ENCODE measurements at regions not wholly inside any gene's neighbourhood (a gene's known extent, or its start where the extent isn't known, plus 50 kb on each side); places are given as distances from the start of the nearest gene placed in this dataset.

DNA sequence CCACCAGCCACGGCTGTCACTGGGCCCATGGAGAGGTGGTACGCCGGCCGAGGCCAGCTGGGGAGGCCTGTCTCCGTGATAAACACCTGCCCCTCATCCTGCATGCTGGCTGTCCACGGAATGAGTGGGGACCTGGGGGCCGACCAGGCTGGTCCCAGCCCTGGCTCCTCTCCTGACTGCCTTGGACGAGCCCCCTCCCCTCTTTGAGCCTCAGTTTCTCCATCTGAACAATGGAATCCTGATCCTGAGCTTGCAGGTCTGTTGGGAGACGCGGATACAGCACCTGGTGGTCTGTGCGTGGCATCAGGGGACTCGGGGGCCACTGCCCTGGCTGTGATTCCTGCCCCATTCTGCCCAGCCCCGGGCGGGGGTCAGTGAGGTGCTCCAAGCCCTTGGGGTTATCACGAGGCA, 109.9 kb downstream of the MICALL2 start:
- H3K9me3 Mint-ChIP-seq, result no peaks in the 10 kb centered on the region
- no peaks in the 10 kb centered on the region for H3K4me1 Mint-ChIP-seq
- no peaks in the 10 kb centered on the region for H3K4me1 ChIP-seq (ENCODE audit: control insufficient read depth, insufficient read depth, low read length)
- no peak for DNase-seq
- H3K4me3 Mint-ChIP-seq, result no peak overlapping the region
- TF ChIP-seq, protein P1, sequence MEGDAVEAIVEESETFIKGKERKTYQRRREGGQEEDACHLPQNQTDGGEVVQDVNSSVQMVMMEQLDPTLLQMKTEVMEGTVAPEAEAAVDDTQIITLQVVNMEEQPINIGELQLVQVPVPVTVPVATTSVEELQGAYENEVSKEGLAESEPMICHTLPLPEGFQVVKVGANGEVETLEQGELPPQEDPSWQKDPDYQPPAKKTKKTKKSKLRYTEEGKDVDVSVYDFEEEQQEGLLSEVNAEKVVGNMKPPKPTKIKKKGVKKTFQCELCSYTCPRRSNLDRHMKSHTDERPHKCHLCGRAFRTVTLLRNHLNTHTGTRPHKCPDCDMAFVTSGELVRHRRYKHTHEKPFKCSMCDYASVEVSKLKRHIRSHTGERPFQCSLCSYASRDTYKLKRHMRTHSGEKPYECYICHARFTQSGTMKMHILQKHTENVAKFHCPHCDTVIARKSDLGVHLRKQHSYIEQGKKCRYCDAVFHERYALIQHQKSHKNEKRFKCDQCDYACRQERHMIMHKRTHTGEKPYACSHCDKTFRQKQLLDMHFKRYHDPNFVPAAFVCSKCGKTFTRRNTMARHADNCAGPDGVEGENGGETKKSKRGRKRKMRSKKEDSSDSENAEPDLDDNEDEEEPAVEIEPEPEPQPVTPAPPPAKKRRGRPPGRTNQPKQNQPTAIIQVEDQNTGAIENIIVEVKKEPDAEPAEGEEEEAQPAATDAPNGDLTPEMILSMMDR (conservative IDR thresholded peaks at IDR 0.05), result no peak
- no peak overlapping the region for H3K9ac ChIP-seq (ENCODE audit: extremely low read depth, low read length, poor library complexity, severe bottlenecking)
- no peaks in the 10 kb centered on the region for H3K9me3 ChIP-seq (ENCODE audit: control insufficient read depth, low read length)
- no peak overlapping the region for H3K4me3 ChIP-seq (ENCODE audit: low read length)
- H3K27me3 Mint-ChIP-seq (ENCODE audit: insufficient read depth), result no peaks in the 10 kb centered on the region
- H3K36me3 Mint-ChIP-seq (ENCODE audit: low read depth), result no peaks in the 10 kb centered on the region
- no peak overlapping the region for H3K27ac Mint-ChIP-seq
- H3K27ac ChIP-seq (ENCODE audit: low read depth, low read length), result no peak overlapping the region
- no peaks in the 10 kb centered on the region for H3K27me3 ChIP-seq (ENCODE audit: control insufficient read depth, insufficient read depth, low read length, poor library complexity, severe bottlenecking)
- 90 to 93% methylated on average over 10 to 15 of the region's 15 CpGs for WGBS, 2 experiments (ENCODE audit: insufficient coverage in 1 of 2, insufficient read length in 1 of 2)
- no peaks in the 10 kb centered on the region for H3K36me3 ChIP-seq (ENCODE audit: control insufficient read depth, insufficient read depth, low read length)

DNA sequence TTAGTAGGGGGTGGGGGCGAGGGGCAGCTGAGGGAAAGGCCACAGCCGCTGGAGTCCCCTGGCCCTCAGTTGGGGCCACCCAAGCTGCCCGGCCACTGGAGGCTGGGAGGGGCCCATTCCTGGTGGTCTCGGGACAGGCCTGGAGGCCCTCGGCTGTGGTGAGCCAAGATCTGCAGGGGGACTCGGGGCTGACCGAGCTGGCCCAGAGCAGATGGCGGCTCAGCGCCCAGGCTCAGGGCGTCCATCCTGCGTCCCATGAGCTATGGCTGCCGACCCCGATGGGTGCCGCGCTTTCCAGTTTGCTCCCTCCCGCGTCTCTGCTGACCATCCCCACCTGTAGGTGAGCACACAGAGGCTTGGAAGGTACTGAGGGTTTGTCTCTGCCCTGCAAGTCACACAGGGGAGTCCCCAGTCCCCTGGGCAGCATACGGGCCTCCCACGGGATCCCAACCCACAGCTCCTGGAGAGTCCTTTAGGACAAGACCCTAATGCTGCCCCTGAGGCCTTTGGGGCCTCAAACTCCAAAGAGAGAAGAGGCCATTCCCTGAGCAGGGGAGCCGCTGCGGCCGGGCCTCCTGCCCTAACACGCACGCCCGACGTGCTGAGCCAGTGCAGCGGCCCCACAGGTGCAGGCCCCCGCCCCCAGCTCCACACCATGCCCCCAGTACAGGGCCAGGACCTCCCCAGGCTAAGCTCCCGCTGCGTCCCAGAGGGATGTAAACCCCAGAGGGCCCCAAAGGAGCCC, 107.2 kb downstream of the MICALL2 start:
- Mint-ChIP-seq H3K36me3 (ENCODE audit: low read depth) (no peaks in the 10 kb centered on the region), H3K9me3 (no peaks in the 10 kb centered on the region), H3K4me3 (no peak overlapping the region), H3K4me1 (no peaks in the 10 kb centered on the region), H3K27me3 (ENCODE audit: insufficient read depth) (no peaks in the 10 kb centered on the region), H3K27ac (no peak overlapping the region)
- DNase-seq, result no peak
- TF ChIP-seq, protein P1 (conservative IDR thresholded peaks at IDR 0.05), result no peak
- H3K4me3 ChIP-seq (ENCODE audit: low read length), result no peak overlapping the region
- H3K9me3 ChIP-seq (ENCODE audit: control insufficient read depth, low read length), result no peaks in the 10 kb centered on the region
- no peaks in the 10 kb centered on the region for H3K36me3 ChIP-seq (ENCODE audit: control insufficient read depth, insufficient read depth, low read length)
- no peaks in the 10 kb centered on the region for H3K4me1 ChIP-seq (ENCODE audit: control insufficient read depth, insufficient read depth, low read length)
- no peak overlapping the region for H3K9ac ChIP-seq (ENCODE audit: extremely low read depth, low read length, poor library complexity, severe bottlenecking)
- H3K27me3 ChIP-seq (ENCODE audit: control insufficient read depth, insufficient read depth, low read length, poor library complexity, severe bottlenecking), result no peaks in the 10 kb centered on the region
- H3K27ac ChIP-seq (ENCODE audit: low read depth, low read length), result no peak overlapping the region
- WGBS, 2 experiments (ENCODE audit: insufficient coverage in 1 of 2, insufficient read length in 1 of 2), result 92% methylated on average over 17 to 30 of the region's 30 CpGs

DNA sequence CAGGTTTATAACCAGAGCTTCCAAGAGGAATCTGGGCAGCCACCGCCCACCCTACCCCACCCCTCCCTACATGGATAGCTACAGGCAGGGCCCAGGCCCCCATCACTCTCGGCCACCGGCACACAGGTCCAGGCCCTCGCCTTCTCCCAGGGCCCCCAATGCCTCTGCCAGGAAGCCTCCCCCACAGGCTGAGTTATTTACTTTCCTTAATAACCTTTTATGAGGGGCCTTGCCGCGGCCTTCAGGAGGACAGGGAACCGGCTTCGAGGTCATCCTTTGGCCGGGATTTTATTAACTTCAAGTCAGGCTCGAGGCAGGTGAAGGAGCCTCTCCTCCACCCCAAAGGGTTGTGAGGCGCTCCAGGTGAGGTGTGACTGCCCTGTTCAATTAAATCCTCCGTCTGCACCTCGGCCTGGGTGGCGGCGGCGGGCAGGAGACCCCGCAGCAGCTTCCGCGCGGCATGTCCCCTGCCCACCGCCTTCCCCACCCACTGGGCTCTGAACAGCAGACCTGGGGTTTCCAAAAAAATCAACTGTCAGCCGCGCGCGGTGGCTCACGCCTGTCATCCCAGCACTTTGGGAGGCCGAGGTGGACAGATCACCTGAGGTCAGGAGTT, 106.5 kb downstream of the MICALL2 start:
- H3K4me3 ChIP-seq (ENCODE audit: low read length), result no peak overlapping the region
- H3K4me3 Mint-ChIP-seq, result no peak overlapping the region
- no peaks in the 10 kb centered on the region for H3K4me1 ChIP-seq (ENCODE audit: control insufficient read depth, insufficient read depth, low read length)
- no peaks in the 10 kb centered on the region for H3K36me3 ChIP-seq (ENCODE audit: control insufficient read depth, insufficient read depth, low read length)
- no peaks in the 10 kb centered on the region for H3K9me3 Mint-ChIP-seq
- DNase-seq, result no peak
- no peaks in the 10 kb centered on the region for H3K9me3 ChIP-seq (ENCODE audit: control insufficient read depth, low read length)
- no peak overlapping the region for H3K27ac Mint-ChIP-seq
- H3K27me3 ChIP-seq (ENCODE audit: control insufficient read depth, insufficient read depth, low read length, poor library complexity, severe bottlenecking), result no peaks in the 10 kb centered on the region
- WGBS, 2 experiments (ENCODE audit: insufficient coverage in 1 of 2, insufficient read length in 1 of 2), result 95 to 98% methylated on average over 14 to 27 of the region's 27 CpGs
- no peaks in the 10 kb centered on the region for H3K4me1 Mint-ChIP-seq
- H3K9ac ChIP-seq (ENCODE audit: extremely low read depth, low read length, poor library complexity, severe bottlenecking), result no peak overlapping the region
- no peaks in the 10 kb centered on the region for H3K36me3 Mint-ChIP-seq (ENCODE audit: low read depth)
- TF ChIP-seq, protein P1 (conservative IDR thresholded peaks at IDR 0.05), result no peak
- no peaks in the 10 kb centered on the region for H3K27me3 Mint-ChIP-seq (ENCODE audit: insufficient read depth)
- H3K27ac ChIP-seq (ENCODE audit: low read depth, low read length), result no peak overlapping the region

Measured in endodermal cell (in vitro differentiated cells).